ENCODE measurements at regions not wholly inside any gene's neighbourhood (a gene's known extent, or its start where the extent isn't known, plus 50 kb on each side); places are given as distances from the start of the nearest gene placed in this dataset.

DNA sequence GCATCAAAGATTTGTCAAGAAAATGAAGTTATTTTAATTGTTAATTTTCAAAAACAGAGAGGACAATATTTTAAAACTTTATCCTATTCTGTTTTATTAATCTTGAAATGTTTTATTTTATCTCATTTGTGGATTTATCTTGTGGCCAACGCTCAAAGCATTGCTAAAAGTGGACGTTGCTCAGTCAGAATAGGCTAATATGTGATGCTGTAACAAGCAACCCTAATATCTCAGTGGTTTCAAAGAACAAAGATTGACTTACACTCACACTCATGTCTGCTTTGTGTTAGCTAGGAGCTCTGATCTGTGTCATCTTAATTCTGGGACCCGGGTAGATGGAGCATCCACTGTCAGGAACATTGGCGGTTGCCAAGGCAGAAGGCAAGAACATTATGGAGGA, 86.0 kb upstream of the PLCL2 start:
- TF ChIP-seq CTCF (IDR thresholded peaks at IDR 0.05) (no peak), POLR2AphosphoS5 (IDR thresholded peaks at IDR 0.05; ENCODE audit: insufficient read depth in 1 of 2, low read depth in 1 of 2) (no peak), POLR2A (IDR thresholded peaks at IDR 0.05) (no peak)

Measured in vagina (tissue), 2 donors.